ENCODE measurements at regions not wholly inside any gene's neighbourhood (a gene's known extent, or its start where the extent isn't known, plus 50 kb on each side); places are given as distances from the start of the nearest gene placed in this dataset.

DNA sequence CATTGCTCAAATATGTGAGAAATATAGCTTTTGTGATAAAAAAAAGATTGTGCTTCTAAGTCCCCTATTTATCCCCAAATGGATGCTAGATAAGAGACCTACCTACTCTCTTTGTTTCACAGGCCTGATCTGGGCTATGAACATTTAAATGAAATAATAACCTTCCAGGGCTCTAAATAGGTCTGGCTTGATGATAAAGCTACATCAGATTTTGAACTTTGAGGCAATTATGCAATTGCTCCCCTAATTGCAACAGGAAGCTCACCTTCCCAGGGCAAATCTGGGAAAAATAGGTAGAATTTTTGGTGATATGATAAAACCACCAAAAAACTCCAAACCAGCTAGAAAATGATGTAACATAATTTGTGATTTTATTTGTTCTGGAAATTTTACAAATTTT is 624.5 kb downstream of the PKHD1 start:
- in situ Hi-C loops (cut with MboI; ENCODE audit: low sequenced_read_pairs, unreplicated experiment), result no loop called here
- TF ChIP-seq, protein P1, sequence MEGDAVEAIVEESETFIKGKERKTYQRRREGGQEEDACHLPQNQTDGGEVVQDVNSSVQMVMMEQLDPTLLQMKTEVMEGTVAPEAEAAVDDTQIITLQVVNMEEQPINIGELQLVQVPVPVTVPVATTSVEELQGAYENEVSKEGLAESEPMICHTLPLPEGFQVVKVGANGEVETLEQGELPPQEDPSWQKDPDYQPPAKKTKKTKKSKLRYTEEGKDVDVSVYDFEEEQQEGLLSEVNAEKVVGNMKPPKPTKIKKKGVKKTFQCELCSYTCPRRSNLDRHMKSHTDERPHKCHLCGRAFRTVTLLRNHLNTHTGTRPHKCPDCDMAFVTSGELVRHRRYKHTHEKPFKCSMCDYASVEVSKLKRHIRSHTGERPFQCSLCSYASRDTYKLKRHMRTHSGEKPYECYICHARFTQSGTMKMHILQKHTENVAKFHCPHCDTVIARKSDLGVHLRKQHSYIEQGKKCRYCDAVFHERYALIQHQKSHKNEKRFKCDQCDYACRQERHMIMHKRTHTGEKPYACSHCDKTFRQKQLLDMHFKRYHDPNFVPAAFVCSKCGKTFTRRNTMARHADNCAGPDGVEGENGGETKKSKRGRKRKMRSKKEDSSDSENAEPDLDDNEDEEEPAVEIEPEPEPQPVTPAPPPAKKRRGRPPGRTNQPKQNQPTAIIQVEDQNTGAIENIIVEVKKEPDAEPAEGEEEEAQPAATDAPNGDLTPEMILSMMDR (IDR thresholded peaks at IDR 0.05; ENCODE audit: borderline replicate concordance, control extremely low read depth, extremely low read depth, insufficient read depth, missing control alignments), result no peak
- DNase-seq (ENCODE audit: low spot score), result no peak

DNA sequence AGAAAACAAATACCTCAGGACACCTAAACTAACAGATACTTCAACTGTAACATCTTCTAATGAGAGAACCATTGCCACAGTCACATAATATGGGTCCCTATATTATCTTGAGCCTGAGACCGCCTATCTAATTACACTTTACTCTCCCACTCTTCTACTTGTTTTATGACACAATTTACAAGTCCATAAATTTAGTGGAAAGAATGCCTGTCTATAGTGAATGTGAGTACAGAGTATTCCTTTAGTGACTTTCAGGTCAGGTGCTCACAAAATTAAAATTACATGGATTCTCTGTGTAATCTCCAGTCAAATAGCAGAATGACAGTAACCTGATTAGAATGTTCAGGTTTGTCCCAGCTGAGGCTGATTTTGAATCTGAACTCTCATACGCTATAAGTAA is 624.1 kb downstream of the PKHD1 start:
- TF ChIP-seq, protein P1 (IDR thresholded peaks at IDR 0.05; ENCODE audit: borderline replicate concordance, control extremely low read depth, extremely low read depth, insufficient read depth, missing control alignments), result no peak
- DNase-seq (ENCODE audit: low spot score), result no peak
- in situ Hi-C loops (cut with MboI; ENCODE audit: low sequenced_read_pairs, unreplicated experiment), result no loop called here

DNA sequence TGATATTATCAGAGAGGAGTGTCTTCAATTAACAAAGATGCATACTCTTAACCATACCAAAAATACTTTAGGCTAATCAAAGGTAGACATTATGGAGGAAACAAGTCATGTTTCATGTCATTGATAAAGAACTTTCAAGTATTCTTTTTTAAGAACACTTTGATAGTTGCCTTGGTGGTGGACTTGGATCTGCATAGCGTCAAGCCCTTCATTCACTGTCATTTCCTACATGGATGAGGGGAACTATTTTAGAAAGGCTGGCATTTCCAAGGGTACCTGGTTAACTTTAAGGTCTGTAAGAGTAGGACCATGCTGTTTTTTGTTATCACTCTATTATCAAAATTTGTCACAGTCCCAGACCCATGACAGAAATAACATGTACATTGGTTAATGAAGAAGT is 622.5 kb downstream of the PKHD1 start:
- TF ChIP-seq, protein P1 (IDR thresholded peaks at IDR 0.05; ENCODE audit: borderline replicate concordance, control extremely low read depth, extremely low read depth, insufficient read depth, missing control alignments), result no peak
- no peak for DNase-seq (ENCODE audit: low spot score)
- in situ Hi-C loops (cut with MboI; ENCODE audit: low sequenced_read_pairs, unreplicated experiment), result no loop called here

DNA sequence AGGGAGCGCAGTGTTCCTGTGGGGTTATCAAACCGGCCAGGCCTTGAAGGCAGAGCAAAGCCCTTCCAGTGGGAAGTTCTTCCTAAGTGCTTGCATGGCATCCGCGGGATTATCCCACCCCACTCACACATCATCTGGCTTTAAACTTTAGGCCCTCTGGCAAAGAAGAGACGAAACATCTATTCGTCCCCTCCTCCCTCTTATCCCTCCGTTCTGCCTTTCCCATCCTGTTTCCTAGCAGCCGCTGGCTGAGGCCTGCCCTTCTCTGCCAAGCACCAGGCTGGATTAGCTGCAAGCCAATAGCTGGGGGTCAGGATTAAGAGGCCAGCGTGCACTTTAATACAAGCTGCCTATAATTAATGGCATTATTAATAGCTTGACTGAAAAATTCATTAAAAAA is 621.0 kb downstream of the PKHD1 start:
- TF ChIP-seq, protein P1 (IDR thresholded peaks at IDR 0.05; ENCODE audit: borderline replicate concordance, control extremely low read depth, extremely low read depth, insufficient read depth, missing control alignments), result no peak
- in situ Hi-C loops (cut with MboI; ENCODE audit: low sequenced_read_pairs, unreplicated experiment), result no loop called here
- DNase-seq (ENCODE audit: low spot score), result no peak

DNA sequence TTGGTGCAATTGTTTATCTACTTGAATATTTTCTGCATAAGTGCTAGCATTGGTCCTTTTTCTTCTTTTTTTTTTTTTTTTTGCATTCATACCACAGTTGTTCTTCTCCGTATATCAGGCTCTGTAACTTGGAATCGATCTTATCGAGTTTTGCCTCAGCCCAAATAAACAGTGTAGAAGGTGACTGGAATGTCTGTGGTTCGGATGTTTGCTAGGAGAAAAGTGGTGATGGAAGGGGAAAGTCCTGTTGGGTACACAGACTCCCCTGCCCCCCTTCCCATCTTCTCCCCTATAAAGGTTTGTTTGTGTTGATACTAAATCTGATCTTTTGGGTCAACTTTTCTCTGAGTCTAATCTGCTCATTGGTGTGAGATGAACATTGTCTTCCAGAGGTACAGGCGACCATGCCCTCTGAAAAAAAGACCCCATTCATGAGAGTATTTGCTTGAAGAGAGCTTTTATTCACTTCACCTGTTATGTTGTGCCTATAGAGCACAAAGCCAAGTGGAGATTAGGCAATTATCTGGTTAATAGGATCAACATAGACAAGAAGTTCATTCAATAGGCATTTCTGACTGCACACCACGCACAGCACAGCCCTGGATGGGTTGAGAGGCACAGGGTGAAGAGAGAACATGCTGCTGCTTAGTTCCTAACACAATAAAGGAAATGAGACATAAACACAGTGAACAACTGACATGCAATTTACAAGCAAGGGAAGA is 620.0 kb downstream of the PKHD1 start:
- TF ChIP-seq, protein P1 (IDR thresholded peaks at IDR 0.05; ENCODE audit: borderline replicate concordance, control extremely low read depth, extremely low read depth, insufficient read depth, missing control alignments), result no peak
- in situ Hi-C loops (cut with MboI; ENCODE audit: low sequenced_read_pairs, unreplicated experiment), result no loop called here
- DNase-seq (ENCODE audit: low spot score), result no peak

DNA sequence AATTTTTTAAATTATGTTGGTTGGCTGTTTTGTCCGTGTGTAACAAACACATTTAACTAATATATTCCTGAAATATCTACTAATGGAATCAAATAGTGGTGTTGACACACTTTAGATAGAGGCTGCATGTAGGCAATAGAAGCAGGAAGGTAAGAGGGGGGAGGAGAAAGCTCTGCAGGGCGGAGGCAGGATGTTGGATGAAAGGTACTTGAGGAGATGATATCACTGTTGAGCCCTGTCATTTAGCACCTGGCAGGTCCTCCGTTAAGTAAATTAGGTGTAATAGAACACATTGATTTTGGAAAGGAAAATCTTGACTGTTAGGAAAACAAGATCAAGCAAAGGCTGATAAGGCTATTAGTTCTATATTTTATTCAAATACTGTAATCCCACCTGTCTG is 618.7 kb downstream of the PKHD1 start:
- no peak for DNase-seq (ENCODE audit: low spot score)
- in situ Hi-C loops (cut with MboI; ENCODE audit: low sequenced_read_pairs, unreplicated experiment), result no loop called here
- TF ChIP-seq, protein P1 (IDR thresholded peaks at IDR 0.05; ENCODE audit: borderline replicate concordance, control extremely low read depth, extremely low read depth, insufficient read depth, missing control alignments), result no peak

Data from GM13976 (cell line).